Right ventricle myocardium inferior (tissue), 1 donor: ENCODE measurements at regions not wholly inside any gene's neighbourhood (a gene's known extent, or its start where the extent isn't known, plus 50 kb on each side); places are given as distances from the start of the nearest gene placed in this dataset.

Experiments used
- ATAC-seq: fragments of 200-7000 bp; cut with Tn5 transposase; one replicate; pipeline ENCODE4 v1.9.1; 2020; ENCODE audit warnings: mild to moderate bottlenecking, moderate library complexity
- DNase-seq: peaks from one replicate; pipeline ENCODE4 v3.0.0; 2021; ENCODE audit errors: missing footprints
- intact Hi-C: fragments of 100-400 bp; cut with DNase I; formaldehyde crosslinking; loops from one replicate; pipeline ENCODE4 v1.11.0; 2022
- donor health status: DM: no; HTN: yes; CAD: no; lungs with severe emphysema.

- ATAC-seq (no peak), DNase-seq (no peak)
- intact Hi-C loops, result no loop called here
Observed at GRCh38 chr4:159538556-159538955, 435.7 kb downstream of the RAPGEF2 start.

- DNase-seq (no peak), ATAC-seq (no peak)
- intact Hi-C loops, result no loop called here
Observed at GRCh38 chr4:159540038-159540437, 437.2 kb downstream of the RAPGEF2 start.

GRCh38 chr4:159540501-159540900 is 437.6 kb downstream of the RAPGEF2 start:
- intact Hi-C loops, result no loop called here
- no peak for ATAC-seq
- DNase-seq, result no peak

- ATAC-seq, result no peak
- intact Hi-C loops, result no loop called here
- DNase-seq, result no peak
Observed at GRCh38 chr4:159541143-159541542, 438.3 kb downstream of the RAPGEF2 start.

GRCh38 chr4:159542296-159542695 is 439.4 kb downstream of the RAPGEF2 start:
- intact Hi-C loops, result no loop called here
- DNase-seq (no peak), ATAC-seq (no peak)

- intact Hi-C loops, result no loop called here
- ATAC-seq (no peak), DNase-seq (no peak)
Observed at GRCh38 chr4:159543831-159544230, 441.0 kb downstream of the RAPGEF2 start.

- intact Hi-C loops, result no loop called here
- no peak for DNase-seq
- no peak for ATAC-seq
Observed at GRCh38 chr4:159545556-159545955, 442.7 kb downstream of the RAPGEF2 start.

GRCh38 chr4:159547645-159548308 is 444.9 kb downstream of the RAPGEF2 start:
- ATAC-seq (no peak), DNase-seq (no peak)
- intact Hi-C loops, result no loop called here

GRCh38 chr4:159549098-159549518 is 446.2 kb downstream of the RAPGEF2 start:
- intact Hi-C loops, result no loop called here
- DNase-seq, result no peak
- no peak for ATAC-seq

GRCh38 chr4:159551281-159551680 is 448.4 kb downstream of the RAPGEF2 start:
- DNase-seq (no peak), ATAC-seq (no peak)
- intact Hi-C loops, result no loop called here

- no peak for DNase-seq
- ATAC-seq, result no peak
- intact Hi-C loops, result no loop called here
Observed at GRCh38 chr4:159552979-159553768, 450.3 kb downstream of the RAPGEF2 start.

- ATAC-seq (no peak), DNase-seq (no peak)
- intact Hi-C loops, result no loop called here
Observed at GRCh38 chr4:159555873-159556272, 453.0 kb downstream of the RAPGEF2 start.

- ATAC-seq (no peak), DNase-seq (no peak)
- intact Hi-C loops, result no loop called here
Observed at GRCh38 chr4:159562366-159562765, 459.5 kb downstream of the RAPGEF2 start.

GRCh38 chr4:159563257-159563656 is 460.4 kb downstream of the RAPGEF2 start:
- ATAC-seq (no peak), DNase-seq (no peak)
- intact Hi-C loops, result no loop called here

- no peak for DNase-seq
- intact Hi-C loops, result no loop called here
- ATAC-seq, result no peak
Observed at GRCh38 chr4:159564615-159565014, 461.7 kb downstream of the RAPGEF2 start.

- ATAC-seq, result no peak
- intact Hi-C loops, result no loop called here
- DNase-seq, result no peak
Observed at GRCh38 chr4:159566786-159567185, 463.9 kb downstream of the RAPGEF2 start.

- no peak for DNase-seq
- ATAC-seq, result no peak
- intact Hi-C loops, result no loop called here
Observed at GRCh38 chr4:159577241-159577640, 474.4 kb downstream of the RAPGEF2 start.

- ATAC-seq, result no peak
- intact Hi-C loops, result no loop called here
- no peak for DNase-seq
Observed at GRCh38 chr4:159582685-159583084, 479.8 kb downstream of the RAPGEF2 start.

GRCh38 chr4:159592898-159593556 is 490.1 kb downstream of the RAPGEF2 start:
- ATAC-seq (no peak), DNase-seq (no peak)
- intact Hi-C loops, result no loop called here

- DNase-seq (no peak), ATAC-seq (no peak)
- intact Hi-C loops, result no loop called here
Observed at GRCh38 chr4:159593681-159594080, 490.8 kb downstream of the RAPGEF2 start.
